B cell (primary cell): ENCODE measurements at regions not wholly inside any gene's neighbourhood (a gene's known extent, or its start where the extent isn't known, plus 50 kb on each side); places are given as distances from the start of the nearest gene placed in this dataset.

Experiments used
- ATAC-seq: fragments of 200-7000 bp; cut with Tn5 transposase; one replicate; pipeline ENCODE4 v1.10.0; 2021; ENCODE audit warnings: low read depth, mild to moderate bottlenecking, moderate number of reproducible peaks, moderate library complexity
- CTCF ChIA-PET: fragments of 350-600 bp; sonication (Branson Sonifier 250); formaldehyde crosslinking; loops from one replicate; lab custom pipeline; 2021; ENCODE audit warnings: antibody characterized with exemption, inconsistent platforms; lab: Charles Lee
- POLR2A ChIA-PET: fragments of 350-600 bp; sonication (Branson Sonifier 250); formaldehyde crosslinking; loops from one replicate; lab custom pipeline; 2021; ENCODE audit warnings: antibody characterized with exemption; lab: Charles Lee
- DNase-seq: peaks from one replicate; pipeline ENCODE4 v3.0.0; 2013
- H2AFZ ChIP-seq: 2 replicates; pipeline ENCODE4 v1.6.1; 2012; ENCODE audit warnings: mild to moderate bottlenecking, low read depth, low read length; ENCODE audit not compliant: insufficient read depth, poor library complexity, severe bottlenecking
- H3K27ac ChIP-seq, 2 donors: 1 replicate in 1 of 2; 2 replicates in 1 of 2; pipeline ENCODE4 v1.5.1; 2012 to 2013; ENCODE audit warnings: low read length in 2 of 2, mild to moderate bottlenecking in 2 of 2, moderate library complexity in 1 of 2
- H3K27me3 ChIP-seq, 4 experiments: fragments of 200-600 bp in 1 of 4; sonication (generic) in 1 of 4; replicated peaks in 1 of 4; 1 replicate in 2 of 4; 2 replicates in 2 of 4; pipeline versions ENCODE4 v1.6.1 to v1.7.0; 2013 to 2016; ENCODE audit warnings: low read length in 3 of 4, mild to moderate bottlenecking in 2 of 4, mixed read lengths in 1 of 4, moderate library complexity in 1 of 4; ENCODE audit not compliant: insufficient read depth in 4 of 4, control insufficient read depth in 3 of 4; ENCODE audit errors: control extremely low read depth in 1 of 4
- H3K36me3 ChIP-seq, 2 experiments: replicated peaks in 1 of 2; 1 replicate in 1 of 2; 2 replicates in 1 of 2; pipeline versions ENCODE4 v1.6.1 to v1.7.1; 2013; ENCODE audit warnings: low read length in 1 of 2; ENCODE audit not compliant: insufficient read depth in 2 of 2, control insufficient read depth in 1 of 2; ENCODE audit errors: control extremely low read depth in 1 of 2, extremely low read depth in 1 of 2
- H3K4me1 ChIP-seq, 2 donors: fragments of 200-600 bp in 1 of 2; sonication (generic) in 1 of 2; 1 replicate in 1 of 2; 2 replicates in 1 of 2; pipeline versions ENCODE4 v1.5.1 to v1.6.1; 2013 to 2017; ENCODE audit warnings: low read length in 2 of 2; ENCODE audit not compliant: control insufficient read depth in 2 of 2, insufficient read depth in 2 of 2
- H3K4me2 ChIP-seq: replicated peaks from 2 replicates; pipeline ENCODE3; 2012; ENCODE audit warnings: mild to moderate bottlenecking, low read depth, low read length; ENCODE audit not compliant: poor library complexity, severe bottlenecking
- H3K4me3 ChIP-seq, 5 experiments: fragments of 200-600 bp in 1 of 5; sonication (generic) in 1 of 5; 1 replicate in 3 of 5; 2 replicates in 2 of 5; pipeline versions ENCODE4 v1.5.1 to v1.7.0; 2011 to 2016; ENCODE audit warnings: low read length in 4 of 5, mild to moderate bottlenecking in 4 of 5, low read depth in 2 of 5, control low read depth in 1 of 5, moderate library complexity in 1 of 5; ENCODE audit not compliant: insufficient read depth in 1 of 5; ENCODE audit errors: control extremely low read depth in 1 of 5, extremely low read depth in 1 of 5
- H3K79me2 ChIP-seq: fragments of 200-600 bp; sonication (generic); one replicate; pipeline ENCODE4 v1.6.0; 2016; ENCODE audit warnings: low read length; ENCODE audit not compliant: control insufficient read depth, insufficient read depth
- H3K9ac ChIP-seq: fragments of 200-600 bp; sonication (generic); 2 replicates; pipeline ENCODE4 v1.6.1; 2017; ENCODE audit warnings: mild to moderate bottlenecking, low read length, moderate library complexity
- H3K9me3 ChIP-seq, 3 donors: one replicate each; pipeline versions ENCODE4 v1.6.1 to v1.7.1; 2013; ENCODE audit warnings: low read length in 2 of 3; ENCODE audit not compliant: control insufficient read depth in 2 of 3, insufficient read depth in 1 of 3; ENCODE audit errors: control extremely low read depth in 1 of 3
- H4K20me1 ChIP-seq: 2 replicates; pipeline ENCODE4 v1.6.0; 2012; ENCODE audit warnings: mild to moderate bottlenecking, low read length; ENCODE audit not compliant: insufficient read depth, control insufficient read depth, poor library complexity, severe bottlenecking
- H3K27ac Mint-ChIP-seq: one replicate; pipeline ENCODE4 v1.8.0; 2021; ENCODE audit warnings: mixed read lengths
- H3K27me3 Mint-ChIP-seq: one replicate; pipeline ENCODE4 v1.8.0; 2021; ENCODE audit warnings: mixed read lengths
- H3K4me1 Mint-ChIP-seq: one replicate; pipeline ENCODE4 v1.8.0; 2021; ENCODE audit warnings: mixed read lengths
- H3K4me3 Mint-ChIP-seq: one replicate; pipeline ENCODE4 v1.8.0; 2021; ENCODE audit warnings: mixed read lengths
- H3K9me3 Mint-ChIP-seq: one replicate; pipeline ENCODE4 v1.8.0; 2022; ENCODE audit warnings: mixed read lengths; ENCODE audit not compliant: insufficient read depth
- EZH2 ChIP-seq: IDR thresholded peaks from 2 replicates; pipeline ENCODE4 v1.6.1; 2012; ENCODE audit warnings: borderline replicate concordance, low read depth, mild to moderate bottlenecking, moderate library complexity, low read length; ENCODE audit not compliant: insufficient read depth, poor library complexity, severe bottlenecking
- WGBS: methylation state at CpG from one replicate; pipeline ENCODE4 v1.1.5; 2013; ENCODE audit warnings: missing lambda C conversion rate; ENCODE audit not compliant: insufficient coverage; 5-methylcytosine and 5-hydroxymethylcytosine counted together
- intact Hi-C: fragments of 100-400 bp; cut with micrococcal nuclease; formaldehyde crosslinking; loops from one replicate; pipeline ENCODE4 v1.10.0; 2022
- TF ChIP-seq, protein P1 (sequence below): fragments of 200-600 bp; IDR thresholded peaks from one replicate; pipeline ENCODE4 v1.8.0; 2022; ENCODE audit warnings: antibody characterized with exemption, mild to moderate bottlenecking

DNA sequence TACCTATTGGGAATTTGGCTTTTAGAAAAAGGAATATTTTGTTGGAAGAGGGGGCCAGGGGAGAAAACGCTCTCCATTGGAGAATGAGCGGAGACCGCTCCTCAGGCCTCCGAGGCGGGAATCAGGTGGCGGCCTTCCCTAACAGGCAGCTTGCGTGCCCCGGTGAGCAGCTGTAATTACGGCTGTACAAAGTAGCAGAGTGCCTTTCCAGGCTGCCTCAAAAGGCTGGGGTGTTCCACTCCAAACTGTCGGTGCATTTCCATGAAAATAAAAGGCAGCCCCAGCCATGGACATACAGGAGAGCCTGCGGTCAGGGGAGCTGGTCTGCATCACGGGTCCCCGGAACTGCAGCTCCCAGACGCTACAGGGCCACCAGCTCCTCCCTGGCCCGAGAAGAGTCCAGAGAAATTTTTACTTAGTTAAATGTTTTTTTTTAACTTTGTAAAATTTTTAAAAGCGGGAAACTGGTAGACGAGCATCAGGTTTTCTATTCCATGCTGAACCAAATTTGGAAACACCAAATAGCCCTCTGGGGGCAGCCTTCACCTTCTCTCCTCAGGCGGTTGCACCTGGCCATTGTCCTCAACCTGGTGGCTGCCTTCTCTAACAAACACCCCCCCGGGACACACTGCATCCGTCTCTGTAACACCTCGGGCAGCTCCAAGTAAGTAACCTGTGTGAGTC lies 209.3 kb upstream of the SALL3 start:
- H3K79me2 ChIP-seq = no peaks in the 10 kb centered on the region
- DNase-seq = no peak
- H3K27me3 Mint-ChIP-seq = no peaks in the 10 kb centered on the region
- no peaks in the 10 kb centered on the region for H3K9me3 Mint-ChIP-seq
- no peaks in the 10 kb centered on the region for H4K20me1 ChIP-seq
- no peaks in the 10 kb centered on the region for H3K36me3 ChIP-seq
- H3K9ac ChIP-seq = no peak overlapping the region
- no peaks in the 10 kb centered on the region for H3K27me3 ChIP-seq
- ChIA-PET POLR2A (no interaction called here), CTCF (no interaction called here)
- no peak overlapping the region for H3K27ac ChIP-seq
- no peak overlapping the region for H3K27ac Mint-ChIP-seq
- H2AFZ ChIP-seq = no peak overlapping the region
- ATAC-seq = no peak
- TF ChIP-seq EZH2 = no peak
- TF ChIP-seq, protein P1, sequence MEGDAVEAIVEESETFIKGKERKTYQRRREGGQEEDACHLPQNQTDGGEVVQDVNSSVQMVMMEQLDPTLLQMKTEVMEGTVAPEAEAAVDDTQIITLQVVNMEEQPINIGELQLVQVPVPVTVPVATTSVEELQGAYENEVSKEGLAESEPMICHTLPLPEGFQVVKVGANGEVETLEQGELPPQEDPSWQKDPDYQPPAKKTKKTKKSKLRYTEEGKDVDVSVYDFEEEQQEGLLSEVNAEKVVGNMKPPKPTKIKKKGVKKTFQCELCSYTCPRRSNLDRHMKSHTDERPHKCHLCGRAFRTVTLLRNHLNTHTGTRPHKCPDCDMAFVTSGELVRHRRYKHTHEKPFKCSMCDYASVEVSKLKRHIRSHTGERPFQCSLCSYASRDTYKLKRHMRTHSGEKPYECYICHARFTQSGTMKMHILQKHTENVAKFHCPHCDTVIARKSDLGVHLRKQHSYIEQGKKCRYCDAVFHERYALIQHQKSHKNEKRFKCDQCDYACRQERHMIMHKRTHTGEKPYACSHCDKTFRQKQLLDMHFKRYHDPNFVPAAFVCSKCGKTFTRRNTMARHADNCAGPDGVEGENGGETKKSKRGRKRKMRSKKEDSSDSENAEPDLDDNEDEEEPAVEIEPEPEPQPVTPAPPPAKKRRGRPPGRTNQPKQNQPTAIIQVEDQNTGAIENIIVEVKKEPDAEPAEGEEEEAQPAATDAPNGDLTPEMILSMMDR = no peak
- intact Hi-C loops = no loop called here
- no peak overlapping the region for H3K4me3 Mint-ChIP-seq
- WGBS = 85% methylated on average over 16 of the region's 21 CpGs
- H3K4me2 ChIP-seq = no peak overlapping the region
- no peaks in the 10 kb centered on the region for H3K4me1 ChIP-seq
- no peaks in the 10 kb centered on the region for H3K4me1 Mint-ChIP-seq
- no peak overlapping the region for H3K4me3 ChIP-seq
- peaks cover 0 to 22% (median 0%) of the 10 kb centered on the region in 3 donors for H3K9me3 ChIP-seq

DNA sequence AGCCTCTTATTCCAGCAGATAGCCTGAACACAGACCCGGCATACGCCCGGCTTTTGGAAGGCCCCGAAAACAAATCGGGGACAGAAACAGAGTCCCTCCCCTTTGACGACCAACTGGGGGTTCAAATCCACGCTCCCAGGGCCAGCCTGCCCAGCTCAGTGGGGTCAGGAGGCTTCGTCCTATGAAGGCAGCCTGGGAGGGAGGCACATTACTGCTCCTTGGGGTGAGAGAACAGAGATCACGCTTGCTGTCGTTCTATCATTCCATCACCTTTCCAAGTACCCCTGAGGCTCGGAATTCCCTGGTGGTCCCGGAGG lies 208.8 kb upstream of the SALL3 start:
- H2AFZ ChIP-seq = no peak overlapping the region
- DNase-seq (no peak), ATAC-seq (no peak)
- no peaks in the 10 kb centered on the region for H4K20me1 ChIP-seq
- no peak overlapping the region for H3K27ac Mint-ChIP-seq
- no peak overlapping the region for H3K4me2 ChIP-seq
- H3K4me3 Mint-ChIP-seq = no peak overlapping the region
- no peak overlapping the region for H3K27ac ChIP-seq
- ChIA-PET POLR2A (no interaction called here), CTCF (no interaction called here)
- no peaks in the 10 kb centered on the region for H3K4me1 ChIP-seq
- H3K36me3 ChIP-seq = no peaks in the 10 kb centered on the region
- no peak overlapping the region for H3K4me3 ChIP-seq
- intact Hi-C loops = no loop called here
- TF ChIP-seq, protein P1 = no peak
- no peak for TF ChIP-seq EZH2
- H3K27me3 Mint-ChIP-seq = no peaks in the 10 kb centered on the region
- H3K4me1 Mint-ChIP-seq = no peaks in the 10 kb centered on the region
- no peaks in the 10 kb centered on the region for H3K27me3 ChIP-seq
- no peaks in the 10 kb centered on the region for H3K79me2 ChIP-seq
- no peak overlapping the region for H3K9ac ChIP-seq
- WGBS = 84% methylated on average over 8 of the region's 12 CpGs
- H3K9me3 Mint-ChIP-seq = no peaks in the 10 kb centered on the region
- peaks cover 0 to 21% (median 0%) of the 10 kb centered on the region in 3 donors for H3K9me3 ChIP-seq
